Stimulated activated CD4-positive, alpha-beta T cell treated with anti-CD3 and anti-CD28 coated beads, Interleukin-15, amount 100 ng/mL, for 48 hours (primary cell): ENCODE measurements at regions not wholly inside any gene's neighbourhood (a gene's known extent, or its start where the extent isn't known, plus 50 kb on each side); places are given as distances from the start of the nearest gene placed in this dataset.

Experiments
- DNase-seq, 2 donors: peaks; one replicate each; pipeline ENCODE4 v3.0.0-alpha.2; 2020; ENCODE audit warnings: low read depth in 2 of 2

- no peak for DNase-seq
These were observed 698.8 kb downstream of the KCNJ2 start for GRCh38 chr17:70868149-70868548.

GRCh38 chr17:70869402-70870085 is 700.2 kb downstream of the KCNJ2 start:
- no peak for DNase-seq

GRCh38 chr17:70871180-70871818 is 702.0 kb downstream of the KCNJ2 start:
- no peak for DNase-seq

GRCh38 chr17:70872103-70872502 is 702.8 kb downstream of the KCNJ2 start:
- no peak for DNase-seq

GRCh38 chr17:70875729-70876310 is 706.5 kb downstream of the KCNJ2 start:
- DNase-seq = no peak

GRCh38 chr17:70878879-70879278 is 709.5 kb downstream of the KCNJ2 start:
- DNase-seq = no peak

GRCh38 chr17:70879401-70879800 is 710.1 kb downstream of the KCNJ2 start:
- DNase-seq = no peak

- DNase-seq = no peak
These were observed 711.8 kb downstream of the KCNJ2 start for GRCh38 chr17:70881093-70881492.

- no peak for DNase-seq
These were observed 713.2 kb downstream of the KCNJ2 start for GRCh38 chr17:70882504-70882903.

- DNase-seq = no peak
These were observed 717.3 kb downstream of the KCNJ2 start for GRCh38 chr17:70886648-70887047.

GRCh38 chr17:70888324-70888723 is 719.0 kb downstream of the KCNJ2 start:
- no peak for DNase-seq

- no peak for DNase-seq
These were observed 722.0 kb downstream of the KCNJ2 start for GRCh38 chr17:70891306-70891705.

- no peak for DNase-seq
These were observed 723.2 kb downstream of the KCNJ2 start for GRCh38 chr17:70892527-70892926.

GRCh38 chr17:70896843-70897242 is 727.5 kb downstream of the KCNJ2 start:
- DNase-seq = no peak

- DNase-seq = no peak
These were observed 728.1 kb downstream of the KCNJ2 start for GRCh38 chr17:70897446-70897845.

GRCh38 chr17:70901870-70902269 is 732.5 kb downstream of the KCNJ2 start:
- DNase-seq = no peak

GRCh38 chr17:70905796-70906195 is 736.5 kb downstream of the KCNJ2 start:
- DNase-seq = no peak

- no peak for DNase-seq
These were observed 737.5 kb downstream of the KCNJ2 start for GRCh38 chr17:70906808-70907207.

GRCh38 chr17:70912716-70913485 is 743.6 kb downstream of the KCNJ2 start:
- no peak for DNase-seq

GRCh38 chr17:70916469-70916868 is 747.1 kb downstream of the KCNJ2 start:
- no peak for DNase-seq

- DNase-seq = no peak
These were observed 749.9 kb downstream of the KCNJ2 start for GRCh38 chr17:70919241-70919640.

- DNase-seq = no peak
These were observed 751.1 kb downstream of the KCNJ2 start for GRCh38 chr17:70920416-70920815.

- DNase-seq = no peak
These were observed 752.9 kb downstream of the KCNJ2 start for GRCh38 chr17:70922268-70922667.
